ENCODE measurements at regions not wholly inside any gene's neighbourhood (a gene's known extent, or its start where the extent isn't known, plus 50 kb on each side); places are given as distances from the start of the nearest gene placed in this dataset.

DNA sequence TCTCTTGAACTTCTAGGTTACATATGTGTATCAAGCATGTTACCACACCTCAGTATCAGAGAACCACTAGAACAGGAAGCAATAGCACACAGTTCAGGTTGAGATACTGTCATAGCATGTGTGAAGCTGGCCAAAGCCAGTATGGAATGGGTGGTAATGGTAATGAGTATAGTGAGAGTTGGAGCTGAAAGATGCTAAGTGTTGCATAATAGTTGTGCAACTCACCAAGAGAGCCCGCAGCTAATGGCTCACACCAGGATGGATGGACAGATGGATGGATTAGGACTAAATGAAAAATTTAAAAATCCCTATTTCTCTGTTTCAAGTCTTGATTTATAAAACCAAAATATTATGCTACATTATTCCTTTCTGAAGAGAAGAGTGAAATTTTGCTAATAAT, 53.4 kb upstream of the KCNN2 start:
- Histone ChIP-seq H3F3A (ENCODE audit: control insufficient read depth, insufficient read depth) (no peaks in the 10 kb centered on the region), H4K20me1 (ENCODE audit: control insufficient read depth, insufficient read depth, low read depth, low read length) (no peaks in the 10 kb centered on the region), H3K36me3 (ENCODE audit: control insufficient read depth, low read length) (no peaks in the 10 kb centered on the region), H3K9me3 (ENCODE audit: control insufficient read depth, insufficient read depth, low read length) (no peaks in the 10 kb centered on the region), H3K27ac (ENCODE audit: low read depth, low read length) (no peak overlapping the region), H3K4me1 (ENCODE audit: control insufficient read depth, low read length) (no peaks in the 10 kb centered on the region), H3K79me2 (ENCODE audit: control insufficient read depth, low read length) (no peaks in the 10 kb centered on the region), H3K4me3 (ENCODE audit: low read length) (no peak overlapping the region), H3K27me3 (ENCODE audit: control insufficient read depth, low read length) (no peaks in the 10 kb centered on the region), H3K4me2 (ENCODE audit: low read length) (no peak overlapping the region), H3K9me2 (replicated peaks; ENCODE audit: control insufficient read depth, low read length) (no peaks in the 10 kb centered on the region)
- no peak for TF ChIP-seq EZH2phosphoT487 (IDR thresholded peaks at IDR 0.05; ENCODE audit: borderline replicate concordance, low read length)
- TF ChIP-seq, protein P1, sequence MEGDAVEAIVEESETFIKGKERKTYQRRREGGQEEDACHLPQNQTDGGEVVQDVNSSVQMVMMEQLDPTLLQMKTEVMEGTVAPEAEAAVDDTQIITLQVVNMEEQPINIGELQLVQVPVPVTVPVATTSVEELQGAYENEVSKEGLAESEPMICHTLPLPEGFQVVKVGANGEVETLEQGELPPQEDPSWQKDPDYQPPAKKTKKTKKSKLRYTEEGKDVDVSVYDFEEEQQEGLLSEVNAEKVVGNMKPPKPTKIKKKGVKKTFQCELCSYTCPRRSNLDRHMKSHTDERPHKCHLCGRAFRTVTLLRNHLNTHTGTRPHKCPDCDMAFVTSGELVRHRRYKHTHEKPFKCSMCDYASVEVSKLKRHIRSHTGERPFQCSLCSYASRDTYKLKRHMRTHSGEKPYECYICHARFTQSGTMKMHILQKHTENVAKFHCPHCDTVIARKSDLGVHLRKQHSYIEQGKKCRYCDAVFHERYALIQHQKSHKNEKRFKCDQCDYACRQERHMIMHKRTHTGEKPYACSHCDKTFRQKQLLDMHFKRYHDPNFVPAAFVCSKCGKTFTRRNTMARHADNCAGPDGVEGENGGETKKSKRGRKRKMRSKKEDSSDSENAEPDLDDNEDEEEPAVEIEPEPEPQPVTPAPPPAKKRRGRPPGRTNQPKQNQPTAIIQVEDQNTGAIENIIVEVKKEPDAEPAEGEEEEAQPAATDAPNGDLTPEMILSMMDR (IDR thresholded peaks at IDR 0.05; ENCODE audit: low read depth, low read length, poor library complexity, severe bottlenecking), result no peak

DNA sequence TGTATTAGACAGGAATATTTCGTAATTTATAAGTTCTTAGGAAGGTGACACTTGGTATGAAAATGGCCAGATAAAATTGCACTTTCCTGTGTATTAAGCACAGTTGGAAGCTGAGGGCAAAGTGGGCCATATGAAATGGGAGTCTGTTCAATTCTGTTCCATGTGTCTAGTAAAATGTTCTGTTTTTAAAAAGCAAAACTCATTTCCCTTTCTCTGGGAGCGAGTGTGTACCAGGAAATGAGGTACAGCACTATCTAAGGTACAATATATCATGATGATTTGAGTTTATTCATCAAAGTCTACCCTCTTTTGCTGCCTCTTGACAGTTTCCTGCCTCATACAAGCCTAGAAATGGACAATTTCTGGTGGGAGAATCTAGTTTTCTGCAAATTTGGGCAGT, 51.2 kb upstream of the KCNN2 start:
- H3K27ac ChIP-seq (ENCODE audit: low read depth, low read length), result no peak overlapping the region
- H3F3A ChIP-seq (ENCODE audit: control insufficient read depth, insufficient read depth), result no peaks in the 10 kb centered on the region
- H3K4me2 ChIP-seq (ENCODE audit: low read length), result no peak overlapping the region
- no peak overlapping the region for H3K4me3 ChIP-seq (ENCODE audit: low read length)
- H4K20me1 ChIP-seq (ENCODE audit: control insufficient read depth, insufficient read depth, low read depth, low read length), result no peaks in the 10 kb centered on the region
- H3K36me3 ChIP-seq (ENCODE audit: control insufficient read depth, low read length), result no peaks in the 10 kb centered on the region
- H3K27me3 ChIP-seq (ENCODE audit: control insufficient read depth, low read length), result no peaks in the 10 kb centered on the region
- no peaks in the 10 kb centered on the region for H3K4me1 ChIP-seq (ENCODE audit: control insufficient read depth, low read length)
- H3K9me3 ChIP-seq (ENCODE audit: control insufficient read depth, insufficient read depth, low read length), result no peaks in the 10 kb centered on the region
- TF ChIP-seq, protein P1 (IDR thresholded peaks at IDR 0.05; ENCODE audit: low read depth, low read length, poor library complexity, severe bottlenecking), result no peak
- TF ChIP-seq EZH2phosphoT487 (IDR thresholded peaks at IDR 0.05; ENCODE audit: borderline replicate concordance, low read length), result no peak
- H3K79me2 ChIP-seq (ENCODE audit: control insufficient read depth, low read length), result no peaks in the 10 kb centered on the region
- H3K9me2 ChIP-seq (replicated peaks; ENCODE audit: control insufficient read depth, low read length), result no peaks in the 10 kb centered on the region

DNA sequence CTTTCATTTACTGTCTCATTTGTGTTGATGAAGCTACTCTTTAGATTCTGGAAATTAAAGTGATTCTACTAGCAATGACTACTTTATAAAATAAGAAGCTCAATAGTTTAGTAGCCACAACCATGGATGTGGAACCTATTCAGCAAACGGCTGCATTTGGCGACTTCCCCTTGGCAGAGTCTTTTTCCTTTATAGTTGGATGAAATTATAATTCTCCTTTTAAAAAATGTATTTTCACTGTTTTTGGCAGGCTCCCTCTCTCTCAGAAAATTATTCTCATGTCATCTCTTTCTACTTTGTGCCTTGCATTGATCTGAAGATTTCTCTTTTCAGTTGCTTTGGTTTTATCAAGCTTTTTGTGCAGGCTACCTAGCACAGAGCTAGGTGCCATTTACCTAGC, 50.6 kb upstream of the KCNN2 start:
- H4K20me1 ChIP-seq (ENCODE audit: control insufficient read depth, insufficient read depth, low read depth, low read length), result no peaks in the 10 kb centered on the region
- H3K9me3 ChIP-seq (ENCODE audit: control insufficient read depth, insufficient read depth, low read length), result no peaks in the 10 kb centered on the region
- H3K9me2 ChIP-seq (replicated peaks; ENCODE audit: control insufficient read depth, low read length), result no peaks in the 10 kb centered on the region
- H3K4me2 ChIP-seq (ENCODE audit: low read length), result no peak overlapping the region
- no peaks in the 10 kb centered on the region for H3K27me3 ChIP-seq (ENCODE audit: control insufficient read depth, low read length)
- no peak overlapping the region for H3K4me3 ChIP-seq (ENCODE audit: low read length)
- H3K4me1 ChIP-seq (ENCODE audit: control insufficient read depth, low read length), result no peaks in the 10 kb centered on the region
- no peak overlapping the region for H3K27ac ChIP-seq (ENCODE audit: low read depth, low read length)
- no peaks in the 10 kb centered on the region for H3K36me3 ChIP-seq (ENCODE audit: control insufficient read depth, low read length)
- TF ChIP-seq, protein P1 (IDR thresholded peaks at IDR 0.05; ENCODE audit: low read depth, low read length, poor library complexity, severe bottlenecking), result no peak
- no peak for TF ChIP-seq EZH2phosphoT487 (IDR thresholded peaks at IDR 0.05; ENCODE audit: borderline replicate concordance, low read length)
- H3K79me2 ChIP-seq (ENCODE audit: control insufficient read depth, low read length), result no peaks in the 10 kb centered on the region
- H3F3A ChIP-seq (ENCODE audit: control insufficient read depth, insufficient read depth), result no peaks in the 10 kb centered on the region

DNA sequence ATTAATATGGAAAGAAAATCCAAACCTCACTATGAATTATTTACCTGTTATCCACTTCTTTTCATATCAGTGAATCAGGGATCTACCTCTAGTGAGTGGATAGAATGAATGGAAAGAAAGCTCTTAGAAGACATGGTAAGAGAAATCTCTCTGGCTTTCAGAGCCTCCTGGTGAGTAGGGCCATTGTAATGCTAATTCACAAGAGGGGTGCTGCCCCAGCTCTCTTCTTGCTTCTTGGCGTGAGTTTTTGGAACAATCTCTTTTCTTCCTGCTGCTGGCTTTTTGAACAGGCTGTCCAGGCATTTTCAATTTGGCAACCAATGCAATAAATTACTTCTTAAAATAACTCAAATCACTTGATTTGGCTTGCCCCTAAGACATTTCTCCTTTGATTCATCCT, 49.9 kb upstream of the KCNN2 start:
- Histone ChIP-seq H4K20me1 (ENCODE audit: control insufficient read depth, insufficient read depth, low read depth, low read length) (no peaks in the 10 kb centered on the region), H3K9me2 (replicated peaks; ENCODE audit: control insufficient read depth, low read length) (no peaks in the 10 kb centered on the region), H3K9me3 (ENCODE audit: control insufficient read depth, insufficient read depth, low read length) (no peaks in the 10 kb centered on the region), H3K4me3 (ENCODE audit: low read length) (no peak overlapping the region), H3K4me2 (ENCODE audit: low read length) (no peak overlapping the region), H3K27me3 (ENCODE audit: control insufficient read depth, low read length) (no peaks in the 10 kb centered on the region), H3K27ac (ENCODE audit: low read depth, low read length) (no peak overlapping the region), H3K79me2 (ENCODE audit: control insufficient read depth, low read length) (no peaks in the 10 kb centered on the region), H3K4me1 (ENCODE audit: control insufficient read depth, low read length) (no peaks in the 10 kb centered on the region), H3K36me3 (ENCODE audit: control insufficient read depth, low read length) (no peaks in the 10 kb centered on the region), H3F3A (ENCODE audit: control insufficient read depth, insufficient read depth) (no peaks in the 10 kb centered on the region)
- TF ChIP-seq, protein P1 (IDR thresholded peaks at IDR 0.05; ENCODE audit: low read depth, low read length, poor library complexity, severe bottlenecking), result no peak
- no peak for TF ChIP-seq EZH2phosphoT487 (IDR thresholded peaks at IDR 0.05; ENCODE audit: borderline replicate concordance, low read length)
